ENCODE measurements at regions not wholly inside any gene's neighbourhood (a gene's known extent, or its start where the extent isn't known, plus 50 kb on each side); places are given as distances from the start of the nearest gene placed in this dataset.

GRCh38 chr15:70283511-70283910 is 185.8 kb upstream of the TLE3 start:
- TF ChIP-seq, protein P1, sequence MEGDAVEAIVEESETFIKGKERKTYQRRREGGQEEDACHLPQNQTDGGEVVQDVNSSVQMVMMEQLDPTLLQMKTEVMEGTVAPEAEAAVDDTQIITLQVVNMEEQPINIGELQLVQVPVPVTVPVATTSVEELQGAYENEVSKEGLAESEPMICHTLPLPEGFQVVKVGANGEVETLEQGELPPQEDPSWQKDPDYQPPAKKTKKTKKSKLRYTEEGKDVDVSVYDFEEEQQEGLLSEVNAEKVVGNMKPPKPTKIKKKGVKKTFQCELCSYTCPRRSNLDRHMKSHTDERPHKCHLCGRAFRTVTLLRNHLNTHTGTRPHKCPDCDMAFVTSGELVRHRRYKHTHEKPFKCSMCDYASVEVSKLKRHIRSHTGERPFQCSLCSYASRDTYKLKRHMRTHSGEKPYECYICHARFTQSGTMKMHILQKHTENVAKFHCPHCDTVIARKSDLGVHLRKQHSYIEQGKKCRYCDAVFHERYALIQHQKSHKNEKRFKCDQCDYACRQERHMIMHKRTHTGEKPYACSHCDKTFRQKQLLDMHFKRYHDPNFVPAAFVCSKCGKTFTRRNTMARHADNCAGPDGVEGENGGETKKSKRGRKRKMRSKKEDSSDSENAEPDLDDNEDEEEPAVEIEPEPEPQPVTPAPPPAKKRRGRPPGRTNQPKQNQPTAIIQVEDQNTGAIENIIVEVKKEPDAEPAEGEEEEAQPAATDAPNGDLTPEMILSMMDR (IDR thresholded peaks at IDR 0.05; ENCODE audit: control insufficient read depth, extremely low read depth, insufficient read depth), result no peak
- H3K4me3 ChIP-seq (ENCODE audit: low read depth, low read length), result no peak overlapping the region
- no peak for DNase-seq (ENCODE audit: low read depth)

DNA sequence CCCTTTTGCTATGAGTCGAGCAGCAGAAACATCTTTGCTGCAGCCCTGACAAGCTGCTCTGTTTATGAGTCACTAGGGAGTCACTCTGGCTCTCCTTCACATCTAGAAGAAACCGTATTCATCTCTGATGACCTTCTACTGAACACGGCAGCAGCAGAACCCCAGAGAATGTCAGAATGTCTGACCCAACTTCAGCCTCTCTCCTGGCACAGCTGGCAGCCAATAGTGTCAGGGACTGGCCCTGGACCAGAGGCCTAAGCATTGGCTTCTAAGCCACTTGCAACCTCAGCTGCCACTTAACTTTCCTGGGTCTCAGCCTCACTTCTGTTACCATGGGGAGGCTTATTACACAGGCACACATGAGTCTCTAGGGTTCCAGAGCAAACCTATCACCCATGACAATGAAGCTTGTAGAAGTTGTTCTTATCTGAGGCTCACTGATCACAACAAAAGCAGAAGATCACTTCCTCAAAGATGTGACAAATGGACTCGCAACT is 184.1 kb upstream of the TLE3 start:
- no peak for DNase-seq (ENCODE audit: low read depth)
- TF ChIP-seq, protein P1 (IDR thresholded peaks at IDR 0.05; ENCODE audit: control insufficient read depth, extremely low read depth, insufficient read depth), result no peak
- H3K4me3 ChIP-seq (ENCODE audit: low read depth, low read length), result no peak overlapping the region

DNA sequence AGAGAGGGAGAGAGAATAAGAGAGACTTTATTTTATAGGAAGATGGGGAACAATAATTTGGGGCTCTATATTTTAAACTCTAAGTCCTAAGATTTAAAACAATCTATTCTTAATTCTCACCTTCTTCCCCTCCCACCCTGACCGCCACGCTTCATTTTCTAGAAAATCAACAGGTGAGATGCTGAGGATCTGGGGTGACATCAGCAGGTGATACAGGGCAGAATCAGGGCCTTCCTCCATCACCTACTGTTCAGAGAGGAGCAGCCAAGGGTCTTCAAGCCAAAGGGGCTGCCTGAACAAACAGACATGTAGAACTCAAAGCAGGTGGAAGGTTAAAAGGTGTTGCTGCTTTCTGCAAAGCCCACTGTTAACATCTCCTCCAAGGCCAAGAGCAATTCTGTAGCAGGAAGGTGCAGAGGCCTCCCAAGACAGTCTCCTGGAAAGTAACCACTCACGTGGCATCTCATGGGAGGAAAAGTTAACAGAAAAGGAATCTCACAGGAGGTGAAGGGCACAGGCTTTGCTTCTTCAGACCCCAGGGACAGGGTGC is 183.6 kb upstream of the TLE3 start:
- DNase-seq (ENCODE audit: low read depth), result no peak
- TF ChIP-seq, protein P1 (IDR thresholded peaks at IDR 0.05; ENCODE audit: control insufficient read depth, extremely low read depth, insufficient read depth), result no peak

DNA sequence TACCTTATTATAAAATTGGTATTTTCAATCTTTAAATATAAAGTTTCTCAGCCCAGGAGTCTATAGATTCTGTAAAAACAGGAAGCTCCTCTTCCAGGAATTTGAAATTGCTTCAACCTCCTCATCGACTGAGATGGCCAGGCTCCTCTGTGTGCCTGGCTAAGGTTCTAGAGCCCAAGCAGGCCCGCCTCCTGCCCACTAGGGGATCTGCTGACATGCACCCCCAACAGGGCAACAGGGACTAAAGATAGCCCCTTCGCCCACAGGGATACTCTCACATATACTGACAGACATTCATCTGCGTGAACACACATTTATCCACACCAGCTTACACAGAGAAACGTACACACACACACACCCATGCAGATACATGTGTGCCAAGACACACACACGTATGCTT is 183.1 kb upstream of the TLE3 start:
- no peak overlapping the region for H3K4me3 ChIP-seq (ENCODE audit: low read depth, low read length)
- TF ChIP-seq, protein P1 (IDR thresholded peaks at IDR 0.05; ENCODE audit: control insufficient read depth, extremely low read depth, insufficient read depth), result no peak
- DNase-seq (ENCODE audit: low read depth), result no peak

More for the DNA sequence above, 183.6 kb upstream of the TLE3 start:
- H3K4me3 ChIP-seq (ENCODE audit: low read depth, low read length), result no peak overlapping the region

DNA sequence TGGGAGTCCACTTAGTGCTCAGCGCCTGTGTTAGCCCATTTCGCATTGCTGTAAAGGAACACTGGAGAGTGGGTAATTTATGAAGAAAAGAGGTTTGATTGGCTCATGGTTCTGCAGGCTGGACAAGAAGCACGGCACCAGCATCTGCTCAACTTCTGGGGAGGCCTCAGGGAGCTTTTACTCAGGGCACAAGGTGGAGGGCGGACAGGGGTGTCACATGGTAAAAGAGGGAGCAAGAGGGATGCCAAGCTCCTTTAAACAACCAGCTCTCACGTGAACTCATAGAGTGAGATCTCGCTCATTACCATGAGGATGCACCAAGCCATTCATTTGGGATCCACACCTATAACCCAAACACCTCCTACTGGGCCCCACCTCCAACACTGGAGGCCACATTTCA is 181.4 kb upstream of the TLE3 start:
- TF ChIP-seq, protein P1 (IDR thresholded peaks at IDR 0.05; ENCODE audit: control insufficient read depth, extremely low read depth, insufficient read depth), result no peak

DNA sequence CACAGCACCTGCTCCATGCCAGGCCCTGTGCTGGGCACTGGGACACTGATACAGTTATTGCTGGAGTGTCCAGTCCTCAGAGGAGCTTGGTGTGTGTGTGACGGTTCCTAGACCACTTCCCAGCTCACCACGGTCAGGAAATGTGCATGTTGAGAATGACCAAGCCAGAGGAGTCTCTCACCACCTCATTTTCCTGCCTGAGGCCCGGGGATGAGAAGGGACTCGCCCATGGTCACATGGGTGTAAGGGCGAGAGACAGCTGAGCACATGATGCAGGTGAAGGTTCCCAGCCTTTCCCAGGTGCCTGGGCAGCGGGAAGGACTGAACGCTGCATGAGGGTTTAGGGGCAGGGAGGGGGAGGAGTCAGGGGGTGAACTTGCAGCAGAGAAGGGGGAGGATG is 180.9 kb upstream of the TLE3 start:
- TF ChIP-seq, protein P1 (IDR thresholded peaks at IDR 0.05; ENCODE audit: control insufficient read depth, extremely low read depth, insufficient read depth), result no peak
- no peak overlapping the region for H3K4me3 ChIP-seq (ENCODE audit: low read depth, low read length)
- no peak for DNase-seq (ENCODE audit: low read depth)

More for the DNA sequence above, 181.4 kb upstream of the TLE3 start:
- no peak for DNase-seq (ENCODE audit: low read depth)
- H3K4me3 ChIP-seq (ENCODE audit: low read depth, low read length), result no peak overlapping the region

DNA sequence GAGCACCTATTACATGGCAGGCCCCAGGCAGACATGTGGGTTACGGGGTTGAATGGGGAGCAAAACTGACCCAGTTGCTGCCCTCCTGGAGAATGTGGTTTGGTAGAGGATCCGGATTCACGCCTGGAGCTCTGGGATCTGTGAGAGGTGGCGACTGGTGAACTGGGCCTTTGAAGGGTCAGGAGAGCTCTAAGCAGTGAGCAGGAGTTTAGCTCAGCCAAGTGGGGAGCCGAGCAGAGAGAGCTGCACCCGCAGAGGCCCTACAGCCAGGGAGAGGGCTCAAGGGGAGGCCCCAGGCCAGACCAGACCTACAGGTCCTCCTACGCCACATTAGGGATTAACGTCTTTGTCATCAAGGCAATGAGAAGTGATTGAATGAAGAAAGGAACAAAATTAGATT is 179.8 kb upstream of the TLE3 start:
- TF ChIP-seq, protein P1 (IDR thresholded peaks at IDR 0.05; ENCODE audit: control insufficient read depth, extremely low read depth, insufficient read depth), result no peak
- DNase-seq (ENCODE audit: low read depth), result no peak
- no peak overlapping the region for H3K4me3 ChIP-seq (ENCODE audit: low read depth, low read length)
